ENCODE measurements at regions not wholly inside any gene's neighbourhood (a gene's known extent, or its start where the extent isn't known, plus 50 kb on each side); places are given as distances from the start of the nearest gene placed in this dataset.

- CTCF ChIA-PET: interaction anchor here (1.3 to 1.7 kb wide), 2 partner anchors 29 to 58 kb away, joined by 3 to 4 read pairs; no protein-coding TSS in a partner anchor
- H3K4me3 Mint-ChIP-seq: no peak overlapping the region
- H4K20me1 ChIP-seq (ENCODE audit: control insufficient read depth, insufficient read depth, low read length, poor library complexity, severe bottlenecking): no peaks in the 10 kb centered on the region
- ATAC-seq (ENCODE audit: low read depth) (no peak), DNase-seq (no peak)
- no peak overlapping the region for H3K4me3 ChIP-seq (ENCODE audit: control extremely low read depth in 1 of 5, extremely low read depth in 1 of 5, insufficient read depth in 1 of 5, low read depth in 2 of 5, low read length in 4 of 5)
- no peaks in the 10 kb centered on the region for H3K27me3 Mint-ChIP-seq
- no peaks in the 10 kb centered on the region for H3K4me1 ChIP-seq (ENCODE audit: control insufficient read depth in 2 of 2, insufficient read depth in 2 of 2, low read length in 2 of 2)
- H3K27ac Mint-ChIP-seq: no peak overlapping the region
- intact Hi-C loops (cut with micrococcal nuclease): no loop called here
- H3K36me3 ChIP-seq (replicated peaks in 1 of 2; ENCODE audit: control extremely low read depth in 1 of 2, control insufficient read depth in 1 of 2, extremely low read depth in 1 of 2, insufficient read depth in 2 of 2, low read length in 1 of 2): no peaks in the 10 kb centered on the region
- H3K4me1 Mint-ChIP-seq: peaks cover 4% of the 10 kb centered on the region
- H3K4me2 ChIP-seq (replicated peaks; ENCODE audit: low read depth, low read length, poor library complexity, severe bottlenecking): no peak overlapping the region
- H3K9me3 ChIP-seq (ENCODE audit: control extremely low read depth in 1 of 3, control insufficient read depth in 2 of 3, insufficient read depth in 1 of 3, low read length in 2 of 3): no peaks in the 10 kb centered on the region
- no peaks in the 10 kb centered on the region for H3K79me2 ChIP-seq (ENCODE audit: control insufficient read depth, insufficient read depth, low read length)
- no peak overlapping the region for H2AFZ ChIP-seq (ENCODE audit: insufficient read depth, low read depth, low read length, poor library complexity, severe bottlenecking)
- POLR2A ChIA-PET: no interaction called here
- no peak overlapping the region for H3K9ac ChIP-seq (ENCODE audit: low read length)
- TF ChIP-seq CTCF (IDR thresholded peaks at IDR 0.05) (no peak), EZH2 (IDR thresholded peaks at IDR 0.05; ENCODE audit: borderline replicate concordance, insufficient read depth, low read depth, low read length, poor library complexity, severe bottlenecking) (no peak)
- H3K9me3 Mint-ChIP-seq (ENCODE audit: insufficient read depth): no peaks in the 10 kb centered on the region
- H3K27ac ChIP-seq (ENCODE audit: low read length in 2 of 2): no peak overlapping the region
- H3K27me3 ChIP-seq (replicated peaks in 1 of 4; ENCODE audit: control extremely low read depth in 1 of 4, control insufficient read depth in 3 of 4, insufficient read depth in 4 of 4, low read length in 3 of 4): no peaks in the 10 kb centered on the region
- WGBS (ENCODE audit: insufficient coverage): 100% methylated on average over 1 of the region's 3 CpGs
Measured at GRCh38 chr5:87127956-87128687, 139.6 kb upstream of the RASA1 start.

- Histone ChIP-seq H3K79me2 (ENCODE audit: control insufficient read depth, insufficient read depth, low read length) (no peaks in the 10 kb centered on the region), H3K4me2 (replicated peaks; ENCODE audit: low read depth, low read length, poor library complexity, severe bottlenecking) (no peak overlapping the region), H3K4me1 (ENCODE audit: control insufficient read depth in 2 of 2, insufficient read depth in 2 of 2, low read length in 2 of 2) (no peaks in the 10 kb centered on the region), H3K4me3 (ENCODE audit: control extremely low read depth in 1 of 5, extremely low read depth in 1 of 5, insufficient read depth in 1 of 5, low read depth in 2 of 5, low read length in 4 of 5) (no peak overlapping the region), H2AFZ (ENCODE audit: insufficient read depth, low read depth, low read length, poor library complexity, severe bottlenecking) (no peak overlapping the region), H3K36me3 (replicated peaks in 1 of 2; ENCODE audit: control extremely low read depth in 1 of 2, control insufficient read depth in 1 of 2, extremely low read depth in 1 of 2, insufficient read depth in 2 of 2, low read length in 1 of 2) (no peaks in the 10 kb centered on the region), H4K20me1 (ENCODE audit: control insufficient read depth, insufficient read depth, low read length, poor library complexity, severe bottlenecking) (no peaks in the 10 kb centered on the region), H3K27me3 (replicated peaks in 1 of 4; ENCODE audit: control extremely low read depth in 1 of 4, control insufficient read depth in 3 of 4, insufficient read depth in 4 of 4, low read length in 3 of 4) (no peaks in the 10 kb centered on the region), H3K9ac (ENCODE audit: low read length) (no peak overlapping the region), H3K9me3 (ENCODE audit: control extremely low read depth in 1 of 3, control insufficient read depth in 2 of 3, insufficient read depth in 1 of 3, low read length in 2 of 3) (no peaks in the 10 kb centered on the region), H3K27ac (ENCODE audit: low read length in 2 of 2) (no peak overlapping the region)
- DNase-seq (no peak), ATAC-seq (ENCODE audit: low read depth) (no peak)
- intact Hi-C loops (cut with micrococcal nuclease): no loop called here
- Mint-ChIP-seq H3K27me3 (no peaks in the 10 kb centered on the region), H3K27ac (no peak overlapping the region), H3K4me1 (peaks cover 3% of the 10 kb centered on the region), H3K9me3 (ENCODE audit: insufficient read depth) (no peaks in the 10 kb centered on the region), H3K4me3 (no peak overlapping the region)
- no peak for TF ChIP-seq CTCF (IDR thresholded peaks at IDR 0.05)
- POLR2A ChIA-PET: no interaction called here
- CTCF ChIA-PET: interaction anchor here (1.3 kb wide), 1 partner anchor 58 kb away, joined by 3 read pairs; no protein-coding TSS in a partner anchor
- WGBS (ENCODE audit: insufficient coverage): 100% methylated on average over 1 of the region's 1 CpG
Measured at GRCh38 chr5:87129046-87129445, 138.6 kb upstream of the RASA1 start.

All from B cell (primary cell).